ENCODE measurements at regions not wholly inside any gene's neighbourhood (a gene's known extent, or its start where the extent isn't known, plus 50 kb on each side); places are given as distances from the start of the nearest gene placed in this dataset.

- no peak for DNase-seq (ENCODE audit: low read depth)
Observed at GRCh38 chr1:5333291-5333690, 658.9 kb downstream of the NPHP4 start.

GRCh38 chr1:5331101-5331500 is 661.1 kb downstream of the NPHP4 start:
- DNase-seq (ENCODE audit: low read depth): no peak

- DNase-seq (ENCODE audit: low read depth): no peak
Observed at GRCh38 chr1:5329068-5329739, 663.0 kb downstream of the NPHP4 start.

- no peak for DNase-seq (ENCODE audit: low read depth)
Observed at GRCh38 chr1:5324883-5325282, 667.3 kb downstream of the NPHP4 start.

- DNase-seq (ENCODE audit: low read depth): no peak
Observed at GRCh38 chr1:5318143-5318816, 663.9 kb downstream of the AJAP1 start.

GRCh38 chr1:5317391-5317790 is 663.0 kb downstream of the AJAP1 start:
- no peak for DNase-seq (ENCODE audit: low read depth)

- DNase-seq (ENCODE audit: low read depth): no peak
Observed at GRCh38 chr1:5312862-5313261, 658.5 kb downstream of the AJAP1 start.

- no peak for DNase-seq (ENCODE audit: low read depth)
Observed at GRCh38 chr1:5312293-5312674, 657.9 kb downstream of the AJAP1 start.

GRCh38 chr1:5311634-5312292 is 657.4 kb downstream of the AJAP1 start:
- no peak for DNase-seq (ENCODE audit: low read depth)

- DNase-seq (ENCODE audit: low read depth): no peak
Observed at GRCh38 chr1:5311147-5311546, 656.7 kb downstream of the AJAP1 start.

GRCh38 chr1:5308249-5308648 is 653.8 kb downstream of the AJAP1 start:
- DNase-seq (ENCODE audit: low read depth): no peak

- DNase-seq (ENCODE audit: low read depth): no peak
Observed at GRCh38 chr1:5304702-5305101, 650.3 kb downstream of the AJAP1 start.

- no peak for DNase-seq (ENCODE audit: low read depth)
Observed at GRCh38 chr1:5298376-5298775, 644.0 kb downstream of the AJAP1 start.

GRCh38 chr1:5297886-5298239 is 643.5 kb downstream of the AJAP1 start:
- no peak for DNase-seq (ENCODE audit: low read depth)

GRCh38 chr1:5297180-5297885 is 642.9 kb downstream of the AJAP1 start:
- no peak for DNase-seq (ENCODE audit: low read depth)

GRCh38 chr1:5296557-5297179 is 642.3 kb downstream of the AJAP1 start:
- no peak for DNase-seq (ENCODE audit: low read depth)

- DNase-seq (ENCODE audit: low read depth): no peak
Observed at GRCh38 chr1:5296095-5296494, 641.7 kb downstream of the AJAP1 start.

- DNase-seq (ENCODE audit: low read depth): no peak
Observed at GRCh38 chr1:5291889-5292288, 637.5 kb downstream of the AJAP1 start.

GRCh38 chr1:5287178-5288150 is 633.1 kb downstream of the AJAP1 start:
- DNase-seq (ENCODE audit: low read depth): no peak

- no peak for DNase-seq (ENCODE audit: low read depth)
Observed at GRCh38 chr1:5286244-5286643, 631.8 kb downstream of the AJAP1 start.

GRCh38 chr1:5274527-5274926 is 620.1 kb downstream of the AJAP1 start:
- DNase-seq (ENCODE audit: low read depth): no peak

All from ELR (cell line).